ENCODE measurements at regions not wholly inside any gene's neighbourhood (a gene's known extent, or its start where the extent isn't known, plus 50 kb on each side); places are given as distances from the start of the nearest gene placed in this dataset.

DNA sequence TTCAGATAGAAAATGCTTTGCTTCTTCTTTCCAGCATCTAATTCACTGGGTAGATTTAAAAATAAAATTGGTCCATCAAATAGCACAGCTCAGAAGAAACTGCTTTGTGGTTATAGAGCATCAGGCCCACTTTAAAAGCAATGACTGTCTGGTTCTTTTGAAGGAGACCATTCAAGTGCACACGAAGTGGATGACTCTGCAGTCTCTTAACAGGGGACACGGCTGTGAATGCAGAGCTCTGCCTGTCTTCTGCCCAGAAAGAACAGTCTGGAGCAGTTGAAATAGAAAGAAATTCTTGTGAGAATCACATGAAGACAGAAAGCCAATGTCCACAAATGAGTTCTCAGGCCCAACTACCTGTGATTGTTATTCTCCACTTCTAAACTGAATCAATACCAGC, 138.7 kb upstream of the PLEKHA5 start:
- Histone ChIP-seq H3K4me3 (ENCODE audit: low read depth in 1 of 3, low read length in 3 of 3) (no peak overlapping the region), H3K9me3 (ENCODE audit: control insufficient read depth in 4 of 4, low read length in 3 of 4) (no peaks in the 10 kb centered on the region), H3K27me3 (ENCODE audit: control insufficient read depth in 4 of 4, insufficient read depth in 4 of 4, low read length in 3 of 4) (no peaks in the 10 kb centered on the region), H3K27ac (ENCODE audit: low read depth in 1 of 2, low read length in 2 of 2) (no peak overlapping the region), H3K36me3 (ENCODE audit: control insufficient read depth in 4 of 4, insufficient read depth in 3 of 4, low read depth in 1 of 4, low read length in 3 of 4) (no peaks in the 10 kb centered on the region), H3K4me1 (ENCODE audit: control insufficient read depth in 4 of 4, insufficient read depth in 4 of 4, low read length in 3 of 4) (no peaks in the 10 kb centered on the region), H3K9ac (ENCODE audit: low read depth in 1 of 2, low read length in 2 of 2) (no peak overlapping the region)
- WGBS, result 77% methylated on average over 2 of the region's 2 CpGs
- DNase-seq (ENCODE audit: low spot score), result no peak
- TF ChIP-seq SP1 (IDR thresholded peaks at IDR 0.05) (no peak), NR2F2 (IDR thresholded peaks at IDR 0.05) (no peak), HNF4G (IDR thresholded peaks at IDR 0.05) (no peak)
- TF ChIP-seq, protein P1, sequence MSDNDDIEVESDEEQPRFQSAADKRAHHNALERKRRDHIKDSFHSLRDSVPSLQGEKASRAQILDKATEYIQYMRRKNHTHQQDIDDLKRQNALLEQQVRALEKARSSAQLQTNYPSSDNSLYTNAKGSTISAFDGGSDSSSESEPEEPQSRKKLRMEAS (IDR thresholded peaks at IDR 0.05), result no peak

DNA sequence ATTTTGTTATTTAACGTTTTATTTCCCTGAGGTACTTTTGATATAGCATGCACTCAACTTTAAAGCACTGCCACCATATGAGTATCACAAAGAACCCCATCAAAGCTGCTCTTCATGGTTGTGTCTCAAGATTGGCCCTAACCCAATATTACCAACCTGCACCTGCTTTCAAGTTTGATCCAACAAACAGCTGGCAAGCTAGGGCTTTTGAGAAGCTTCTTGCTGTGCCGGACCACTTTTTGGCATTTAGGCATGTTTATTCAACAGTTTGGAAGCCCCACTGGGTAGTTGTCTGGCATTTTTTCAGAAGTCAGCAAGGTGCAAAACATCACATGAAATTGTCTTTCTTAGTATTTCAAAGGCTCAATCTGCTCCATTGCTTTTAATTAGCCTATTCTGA, 137.2 kb upstream of the PLEKHA5 start:
- Histone ChIP-seq H3K9me3 (ENCODE audit: control insufficient read depth in 4 of 4, low read length in 3 of 4) (no peaks in the 10 kb centered on the region), H3K9ac (ENCODE audit: low read depth in 1 of 2, low read length in 2 of 2) (no peak overlapping the region), H3K27me3 (ENCODE audit: control insufficient read depth in 4 of 4, insufficient read depth in 4 of 4, low read length in 3 of 4) (no peaks in the 10 kb centered on the region), H3K4me1 (ENCODE audit: control insufficient read depth in 4 of 4, insufficient read depth in 4 of 4, low read length in 3 of 4) (no peaks in the 10 kb centered on the region), H3K27ac (ENCODE audit: low read depth in 1 of 2, low read length in 2 of 2) (no peak overlapping the region), H3K36me3 (ENCODE audit: control insufficient read depth in 4 of 4, insufficient read depth in 3 of 4, low read depth in 1 of 4, low read length in 3 of 4) (no peaks in the 10 kb centered on the region), H3K4me3 (ENCODE audit: low read depth in 1 of 3, low read length in 3 of 3) (no peak overlapping the region)
- TF ChIP-seq TAF1 (conservative IDR thresholded peaks at IDR 0.05) (no peak), GABPA (IDR thresholded peaks at IDR 0.05 in 1 of 2, conservative IDR thresholded peaks at IDR 0.05 in 1 of 2) (no peak), EGR1 (IDR thresholded peaks at IDR 0.05; ENCODE audit: low read depth in 2 of 2) (no peak), HNF4A (conservative IDR thresholded peaks at IDR 0.05) (no peak), NR2F2 (IDR thresholded peaks at IDR 0.05) (no peak), RAD21 (IDR thresholded peaks at IDR 0.05) (no peak), SP1 (IDR thresholded peaks at IDR 0.05) (no peak), FOXA2 (IDR thresholded peaks at IDR 0.05) (no peak), FOXA1 (IDR thresholded peaks at IDR 0.05) (no peak), YY1 (IDR thresholded peaks at IDR 0.05) (no peak), JUND (IDR thresholded peaks at IDR 0.05) (no peak), RXRA (IDR thresholded peaks at IDR 0.05) (no peak), HNF4G (IDR thresholded peaks at IDR 0.05) (no peak)
- TF ChIP-seq, protein P1 (IDR thresholded peaks at IDR 0.05), result no peak
- TF ChIP-seq, protein P2, sequence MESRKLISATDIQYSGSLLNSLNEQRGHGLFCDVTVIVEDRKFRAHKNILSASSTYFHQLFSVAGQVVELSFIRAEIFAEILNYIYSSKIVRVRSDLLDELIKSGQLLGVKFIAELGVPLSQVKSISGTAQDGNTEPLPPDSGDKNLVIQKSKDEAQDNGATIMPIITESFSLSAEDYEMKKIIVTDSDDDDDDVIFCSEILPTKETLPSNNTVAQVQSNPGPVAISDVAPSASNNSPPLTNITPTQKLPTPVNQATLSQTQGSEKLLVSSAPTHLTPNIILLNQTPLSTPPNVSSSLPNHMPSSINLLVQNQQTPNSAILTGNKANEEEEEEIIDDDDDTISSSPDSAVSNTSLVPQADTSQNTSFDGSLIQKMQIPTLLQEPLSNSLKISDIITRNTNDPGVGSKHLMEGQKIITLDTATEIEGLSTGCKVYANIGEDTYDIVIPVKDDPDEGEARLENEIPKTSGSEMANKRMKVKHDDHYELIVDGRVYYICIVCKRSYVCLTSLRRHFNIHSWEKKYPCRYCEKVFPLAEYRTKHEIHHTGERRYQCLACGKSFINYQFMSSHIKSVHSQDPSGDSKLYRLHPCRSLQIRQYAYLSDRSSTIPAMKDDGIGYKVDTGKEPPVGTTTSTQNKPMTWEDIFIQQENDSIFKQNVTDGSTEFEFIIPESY (IDR thresholded peaks at IDR 0.05), result no peak
- TF ChIP-seq, protein P3, sequence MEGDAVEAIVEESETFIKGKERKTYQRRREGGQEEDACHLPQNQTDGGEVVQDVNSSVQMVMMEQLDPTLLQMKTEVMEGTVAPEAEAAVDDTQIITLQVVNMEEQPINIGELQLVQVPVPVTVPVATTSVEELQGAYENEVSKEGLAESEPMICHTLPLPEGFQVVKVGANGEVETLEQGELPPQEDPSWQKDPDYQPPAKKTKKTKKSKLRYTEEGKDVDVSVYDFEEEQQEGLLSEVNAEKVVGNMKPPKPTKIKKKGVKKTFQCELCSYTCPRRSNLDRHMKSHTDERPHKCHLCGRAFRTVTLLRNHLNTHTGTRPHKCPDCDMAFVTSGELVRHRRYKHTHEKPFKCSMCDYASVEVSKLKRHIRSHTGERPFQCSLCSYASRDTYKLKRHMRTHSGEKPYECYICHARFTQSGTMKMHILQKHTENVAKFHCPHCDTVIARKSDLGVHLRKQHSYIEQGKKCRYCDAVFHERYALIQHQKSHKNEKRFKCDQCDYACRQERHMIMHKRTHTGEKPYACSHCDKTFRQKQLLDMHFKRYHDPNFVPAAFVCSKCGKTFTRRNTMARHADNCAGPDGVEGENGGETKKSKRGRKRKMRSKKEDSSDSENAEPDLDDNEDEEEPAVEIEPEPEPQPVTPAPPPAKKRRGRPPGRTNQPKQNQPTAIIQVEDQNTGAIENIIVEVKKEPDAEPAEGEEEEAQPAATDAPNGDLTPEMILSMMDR (IDR thresholded peaks at IDR 0.05; ENCODE audit: low read depth, low read length, missing input control), result no peak
- TF ChIP-seq, protein P4, sequence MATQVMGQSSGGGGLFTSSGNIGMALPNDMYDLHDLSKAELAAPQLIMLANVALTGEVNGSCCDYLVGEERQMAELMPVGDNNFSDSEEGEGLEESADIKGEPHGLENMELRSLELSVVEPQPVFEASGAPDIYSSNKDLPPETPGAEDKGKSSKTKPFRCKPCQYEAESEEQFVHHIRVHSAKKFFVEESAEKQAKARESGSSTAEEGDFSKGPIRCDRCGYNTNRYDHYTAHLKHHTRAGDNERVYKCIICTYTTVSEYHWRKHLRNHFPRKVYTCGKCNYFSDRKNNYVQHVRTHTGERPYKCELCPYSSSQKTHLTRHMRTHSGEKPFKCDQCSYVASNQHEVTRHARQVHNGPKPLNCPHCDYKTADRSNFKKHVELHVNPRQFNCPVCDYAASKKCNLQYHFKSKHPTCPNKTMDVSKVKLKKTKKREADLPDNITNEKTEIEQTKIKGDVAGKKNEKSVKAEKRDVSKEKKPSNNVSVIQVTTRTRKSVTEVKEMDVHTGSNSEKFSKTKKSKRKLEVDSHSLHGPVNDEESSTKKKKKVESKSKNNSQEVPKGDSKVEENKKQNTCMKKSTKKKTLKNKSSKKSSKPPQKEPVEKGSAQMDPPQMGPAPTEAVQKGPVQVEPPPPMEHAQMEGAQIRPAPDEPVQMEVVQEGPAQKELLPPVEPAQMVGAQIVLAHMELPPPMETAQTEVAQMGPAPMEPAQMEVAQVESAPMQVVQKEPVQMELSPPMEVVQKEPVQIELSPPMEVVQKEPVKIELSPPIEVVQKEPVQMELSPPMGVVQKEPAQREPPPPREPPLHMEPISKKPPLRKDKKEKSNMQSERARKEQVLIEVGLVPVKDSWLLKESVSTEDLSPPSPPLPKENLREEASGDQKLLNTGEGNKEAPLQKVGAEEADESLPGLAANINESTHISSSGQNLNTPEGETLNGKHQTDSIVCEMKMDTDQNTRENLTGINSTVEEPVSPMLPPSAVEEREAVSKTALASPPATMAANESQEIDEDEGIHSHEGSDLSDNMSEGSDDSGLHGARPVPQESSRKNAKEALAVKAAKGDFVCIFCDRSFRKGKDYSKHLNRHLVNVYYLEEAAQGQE (IDR thresholded peaks at IDR 0.05), result no peak
- TF ChIP-seq, protein P5, sequence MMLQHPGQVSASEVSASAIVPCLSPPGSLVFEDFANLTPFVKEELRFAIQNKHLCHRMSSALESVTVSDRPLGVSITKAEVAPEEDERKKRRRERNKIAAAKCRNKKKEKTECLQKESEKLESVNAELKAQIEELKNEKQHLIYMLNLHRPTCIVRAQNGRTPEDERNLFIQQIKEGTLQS (IDR thresholded peaks at IDR 0.05), result no peak
- DNase-seq (ENCODE audit: low spot score), result no peak
- WGBS, result 73% methylated on average over 2 of the region's 2 CpGs

Data from liver (tissue), 8 donors.